Mesodermal cell (in vitro differentiated cells): ENCODE measurements at regions not wholly inside any gene's neighbourhood (a gene's known extent, or its start where the extent isn't known, plus 50 kb on each side); places are given as distances from the start of the nearest gene placed in this dataset.

Experiments used
- H3K27ac ChIP-seq: 2 replicates; pipeline ENCODE4 v1.7.0; 2013; ENCODE audit warnings: mild to moderate bottlenecking, low read depth, low read length, moderate library complexity; ENCODE audit not compliant: severe bottlenecking
- H3K36me3 ChIP-seq: 2 replicates; pipeline ENCODE4 v1.7.1; 2013; ENCODE audit warnings: mild to moderate bottlenecking, low read length, moderate library complexity; ENCODE audit not compliant: control insufficient read depth, insufficient read depth
- H3K4me1 ChIP-seq: one replicate; pipeline ENCODE4 v1.7.1; 2013; ENCODE audit warnings: mild to moderate bottlenecking, low read length; ENCODE audit not compliant: insufficient read depth, control insufficient read depth, poor library complexity, severe bottlenecking
- H3K4me3 ChIP-seq: 2 replicates; pipeline ENCODE4 v1.7.0; 2013; ENCODE audit warnings: low read length, control low read depth, mild to moderate bottlenecking; ENCODE audit not compliant: insufficient read depth, poor library complexity, severe bottlenecking; ENCODE audit errors: extremely low read depth
- H3K9me3 ChIP-seq: 2 replicates; pipeline ENCODE4 v1.7.1; 2013; ENCODE audit warnings: mild to moderate bottlenecking, low read length, moderate library complexity; ENCODE audit not compliant: control insufficient read depth
- WGBS, 2 experiments: methylation state at CpG; one replicate each; pipeline ENCODE4 v1.1.5; 2013; ENCODE audit warnings: missing lambda C conversion rate in 2 of 2; ENCODE audit not compliant: insufficient coverage in 2 of 2; 5-methylcytosine and 5-hydroxymethylcytosine counted together

- Histone ChIP-seq H3K9me3 (no peaks in the 10 kb centered on the region), H3K36me3 (no peaks in the 10 kb centered on the region), H3K27ac (no peak overlapping the region), H3K4me1 (no peaks in the 10 kb centered on the region), H3K4me3 (no peak overlapping the region)
- WGBS, 2 experiments = 61 to 73% methylated on average over 1 to 3 of the region's 4 CpGs
These were observed 1674.8 kb upstream of the TMEFF2 start for GRCh38 chr2:193869564-193869963.

- no peaks in the 10 kb centered on the region for H3K4me1 ChIP-seq
- H3K9me3 ChIP-seq = no peaks in the 10 kb centered on the region
- H3K4me3 ChIP-seq = no peak overlapping the region
- H3K36me3 ChIP-seq = no peaks in the 10 kb centered on the region
- 79 to 80% methylated on average over 6 of the region's 9 CpGs for WGBS, 2 experiments
- H3K27ac ChIP-seq = no peak overlapping the region
These were observed 1674.1 kb upstream of the TMEFF2 start for GRCh38 chr2:193868833-193869232.

GRCh38 chr2:193868132-193868531 lies 1673.4 kb upstream of the TMEFF2 start:
- Histone ChIP-seq H3K9me3 (no peaks in the 10 kb centered on the region), H3K36me3 (no peaks in the 10 kb centered on the region), H3K27ac (no peak overlapping the region), H3K4me1 (no peaks in the 10 kb centered on the region), H3K4me3 (no peak overlapping the region)
- WGBS, 2 experiments = 83 to 95% methylated on average over 5 of the region's 5 CpGs

- Histone ChIP-seq H3K9me3 (no peaks in the 10 kb centered on the region), H3K4me3 (no peak overlapping the region), H3K27ac (no peak overlapping the region), H3K36me3 (no peaks in the 10 kb centered on the region), H3K4me1 (no peaks in the 10 kb centered on the region)
- WGBS, 2 experiments = 91% methylated on average over 11 of the region's 11 CpGs
These were observed 1672.7 kb upstream of the TMEFF2 start for GRCh38 chr2:193867454-193867853.

- H3K36me3 ChIP-seq = no peaks in the 10 kb centered on the region
- H3K27ac ChIP-seq = no peak overlapping the region
- no peaks in the 10 kb centered on the region for H3K4me1 ChIP-seq
- no peak overlapping the region for H3K4me3 ChIP-seq
- no peaks in the 10 kb centered on the region for H3K9me3 ChIP-seq
These were observed 1666.8 kb upstream of the TMEFF2 start for GRCh38 chr2:193861557-193861956.

GRCh38 chr2:193847991-193848390 lies 1653.3 kb upstream of the TMEFF2 start:
- H3K36me3 ChIP-seq = no peaks in the 10 kb centered on the region

GRCh38 chr2:193847130-193847529 lies 1652.4 kb upstream of the TMEFF2 start:
- no peaks in the 10 kb centered on the region for H3K9me3 ChIP-seq
- no peak overlapping the region for H3K4me3 ChIP-seq
- H3K4me1 ChIP-seq = peaks cover 2% of the 10 kb centered on the region
- H3K27ac ChIP-seq = no peak overlapping the region
- H3K36me3 ChIP-seq = no peaks in the 10 kb centered on the region
- 83 to 97% methylated on average over 2 to 3 of the region's 3 CpGs for WGBS, 2 experiments

More at GRCh38 chr2:193847991-193848390, 1653.3 kb upstream of the TMEFF2 start:
- Histone ChIP-seq H3K4me3 (no peak overlapping the region), H3K4me1 (peaks cover 2% of the 10 kb centered on the region), H3K27ac (no peak overlapping the region), H3K9me3 (no peaks in the 10 kb centered on the region)
- WGBS, 2 experiments = 100% methylated on average over 1 to 3 of the region's 6 CpGs

GRCh38 chr2:193845604-193846003 lies 1650.9 kb upstream of the TMEFF2 start:
- no peaks in the 10 kb centered on the region for H3K36me3 ChIP-seq
- H3K9me3 ChIP-seq = no peaks in the 10 kb centered on the region
- no peak overlapping the region for H3K4me3 ChIP-seq
- H3K27ac ChIP-seq = no peak overlapping the region
- H3K4me1 ChIP-seq = peaks cover 2% of the 10 kb centered on the region
- no CpG with 5 or more reads among the region's 1 CpG for WGBS, 2 experiments

GRCh38 chr2:193843675-193844074 lies 1648.9 kb upstream of the TMEFF2 start:
- peaks cover 2% of the 10 kb centered on the region for H3K4me1 ChIP-seq
- H3K9me3 ChIP-seq = no peaks in the 10 kb centered on the region
- H3K36me3 ChIP-seq = no peaks in the 10 kb centered on the region
- WGBS, 2 experiments = 81 to 89% methylated on average over 3 of the region's 3 CpGs
- no peak overlapping the region for H3K27ac ChIP-seq
- no peak overlapping the region for H3K4me3 ChIP-seq

- peak overlapping the region; percentile 66 for H3K27ac ChIP-seq
- no peaks in the 10 kb centered on the region for H3K36me3 ChIP-seq
- 80 to 100% methylated on average over 2 of the region's 3 CpGs for WGBS, 2 experiments
- peaks cover 1% of the 10 kb centered on the region for H3K9me3 ChIP-seq
- H3K4me3 ChIP-seq = no peak overlapping the region
- H3K4me1 ChIP-seq = no peaks in the 10 kb centered on the region
These were observed 1646.8 kb upstream of the TMEFF2 start for GRCh38 chr2:193841384-193842150.

- H3K4me3 ChIP-seq = no peak overlapping the region
- no peaks in the 10 kb centered on the region for H3K36me3 ChIP-seq
- peaks cover 8% of the 10 kb centered on the region for H3K9me3 ChIP-seq
- no peaks in the 10 kb centered on the region for H3K4me1 ChIP-seq
- no peak overlapping the region for H3K27ac ChIP-seq
These were observed 1642.5 kb upstream of the TMEFF2 start for GRCh38 chr2:193837111-193837738.
